ENCODE measurements at regions not wholly inside any gene's neighbourhood (a gene's known extent, or its start where the extent isn't known, plus 50 kb on each side); places are given as distances from the start of the nearest gene placed in this dataset.
"Not testable (repeated sequence)": the region's sequence is repeated elsewhere in the genome, so short reads cannot be mapped to it uniquely, and the experiment has no call there.

GRCh38 chr9:7456793-7457530, 342.6 kb downstream of the DMAC1 start:
- no peak for DNase-seq

GRCh38 chr9:7456377-7456776, 343.2 kb downstream of the DMAC1 start:
- no peak for DNase-seq

- no peak for DNase-seq
These were observed 345.0 kb downstream of the DMAC1 start for GRCh38 chr9:7454624-7455023.

- no peak for DNase-seq
These were observed 347.2 kb downstream of the DMAC1 start for GRCh38 chr9:7452378-7452777.

GRCh38 chr9:7451062-7451461, 348.5 kb downstream of the DMAC1 start:
- no peak for DNase-seq

- no peak for DNase-seq
These were observed 356.0 kb downstream of the DMAC1 start for GRCh38 chr9:7443541-7443940.

GRCh38 chr9:7439355-7439995, 360.1 kb downstream of the DMAC1 start:
- DNase-seq: no peak

GRCh38 chr9:7436754-7437153, 362.8 kb downstream of the DMAC1 start:
- DNase-seq: no peak

- no peak for DNase-seq
These were observed 365.9 kb downstream of the DMAC1 start for GRCh38 chr9:7433508-7434292.

- DNase-seq: no peak
These were observed 366.6 kb downstream of the DMAC1 start for GRCh38 chr9:7432989-7433388.

GRCh38 chr9:7417397-7417796, 382.2 kb downstream of the DMAC1 start:
- not testable (repeated sequence) for DNase-seq

GRCh38 chr9:7415836-7416235, 383.7 kb downstream of the DMAC1 start:
- no peak for DNase-seq

GRCh38 chr9:7408845-7409244, 390.7 kb downstream of the DMAC1 start:
- no peak for DNase-seq

GRCh38 chr9:7407246-7407645, 392.3 kb downstream of the DMAC1 start:
- no peak for DNase-seq

GRCh38 chr9:7405924-7406604, 393.5 kb downstream of the DMAC1 start:
- DNase-seq: no peak

- DNase-seq: no peak
These were observed 395.6 kb downstream of the DMAC1 start for GRCh38 chr9:7403839-7404487.

- no peak for DNase-seq
These were observed 396.6 kb downstream of the DMAC1 start for GRCh38 chr9:7403028-7403389.

GRCh38 chr9:7402334-7403027, 397.1 kb downstream of the DMAC1 start:
- DNase-seq: no peak

- no peak for DNase-seq
These were observed 398.5 kb downstream of the DMAC1 start for GRCh38 chr9:7401116-7401515.

GRCh38 chr9:7394002-7394774, 405.4 kb downstream of the DMAC1 start:
- no peak for DNase-seq

GRCh38 chr9:7392148-7392547, 407.4 kb downstream of the DMAC1 start:
- no peak for DNase-seq
